H9 (cell line): ENCODE measurements at regions not wholly inside any gene's neighbourhood (a gene's known extent, or its start where the extent isn't known, plus 50 kb on each side); places are given as distances from the start of the nearest gene placed in this dataset.

ENCODE experiments used
- DNase-seq: peaks from one replicate; pipeline ENCODE4 v3.0.0-alpha.2; 2017
- H2AFZ ChIP-seq: one replicate; pipeline ENCODE4 v1.6.1; 2013; ENCODE audit warnings: mild to moderate bottlenecking, low read length, control low read depth, moderate library complexity
- H2AK5ac ChIP-seq: 2 replicates; pipeline ENCODE4 v1.6.1; 2013; ENCODE audit warnings: low read length, control low read depth, mixed read lengths; ENCODE audit not compliant: insufficient read length
- H2BK120ac ChIP-seq: one replicate; pipeline ENCODE4 v1.6.1; 2013; ENCODE audit warnings: low read depth, mild to moderate bottlenecking, low read length, control low read depth, inconsistent platforms; ENCODE audit not compliant: poor library complexity, severe bottlenecking
- H2BK12ac ChIP-seq: 2 replicates; pipeline ENCODE4 v1.6.1; 2013; ENCODE audit warnings: low read length, control low read depth, mixed read lengths, low read depth; ENCODE audit not compliant: insufficient read length
- H2BK15ac ChIP-seq: 2 replicates; pipeline ENCODE4 v1.6.1; 2013; ENCODE audit warnings: low read depth, low read length, control low read depth
- H2BK20ac ChIP-seq: one replicate; pipeline ENCODE4 v1.6.1; 2013; ENCODE audit warnings: low read depth, mild to moderate bottlenecking, low read length, control low read depth, inconsistent platforms; ENCODE audit not compliant: poor library complexity, severe bottlenecking
- H2BK5ac ChIP-seq: 2 replicates; pipeline ENCODE4 v1.6.1; 2013; ENCODE audit warnings: low read length, control low read depth, mixed read lengths; ENCODE audit not compliant: insufficient read length
- H3K14ac ChIP-seq: 2 replicates; pipeline ENCODE4 v1.6.1; 2013; ENCODE audit warnings: low read length, control low read depth; ENCODE audit not compliant: insufficient read depth
- H3K18ac ChIP-seq: 2 replicates; pipeline ENCODE4 v1.6.1; 2013; ENCODE audit warnings: low read depth, mild to moderate bottlenecking, mixed read lengths, low read length, control low read depth; ENCODE audit not compliant: insufficient read length
- H3K23ac ChIP-seq: 2 replicates; pipeline ENCODE4 v1.6.1; 2013; ENCODE audit warnings: low read length, control low read depth, mixed read lengths, low read depth; ENCODE audit not compliant: insufficient read length
- H3K23me2 ChIP-seq: 2 replicates; pipeline ENCODE4 v1.6.1; 2013; ENCODE audit warnings: low read depth, mild to moderate bottlenecking, mixed read lengths, low read length, control low read depth; ENCODE audit not compliant: insufficient read length, poor library complexity, severe bottlenecking
- H3K27ac ChIP-seq: 2 replicates; pipeline ENCODE4 v1.5.1; 2013; ENCODE audit warnings: low read length, control low read depth, mixed read lengths, low read depth; ENCODE audit not compliant: insufficient read length
- H3K27me3 ChIP-seq: 2 replicates; pipeline ENCODE4 v1.6.1; 2013; ENCODE audit warnings: low read length, control low read depth, inconsistent platforms; ENCODE audit not compliant: insufficient read depth
- H3K4ac ChIP-seq: 2 replicates; pipeline ENCODE4 v1.6.1; 2013; ENCODE audit warnings: low read depth, mild to moderate bottlenecking, control low read depth, inconsistent platforms, low read length, moderate library complexity
- H3K4me1 ChIP-seq: 2 replicates; pipeline ENCODE4 v1.6.1; 2013; ENCODE audit warnings: low read length, control low read depth, inconsistent platforms; ENCODE audit not compliant: insufficient read depth
- H3K4me2 ChIP-seq: 2 replicates; pipeline ENCODE4 v1.6.1; 2013; ENCODE audit warnings: low read length, control low read depth, mixed read lengths; ENCODE audit not compliant: insufficient read length, insufficient read depth
- H3K56ac ChIP-seq: 2 replicates; pipeline ENCODE4 v1.6.1; 2013; ENCODE audit warnings: low read depth, mild to moderate bottlenecking, mixed read lengths, low read length, control low read depth; ENCODE audit not compliant: insufficient read length
- H3K79me1 ChIP-seq: 2 replicates; pipeline ENCODE4 v1.6.1; 2013; ENCODE audit warnings: low read depth, mild to moderate bottlenecking, moderate library complexity, low read length, control low read depth, inconsistent platforms; ENCODE audit not compliant: insufficient read depth, poor library complexity, severe bottlenecking
- H3K79me2 ChIP-seq: 2 replicates; pipeline ENCODE4 v1.6.1; 2013; ENCODE audit warnings: low read length, control low read depth, inconsistent platforms; ENCODE audit not compliant: insufficient read depth
- H3K9ac ChIP-seq: 2 replicates; pipeline ENCODE4 v1.6.1; 2013; ENCODE audit warnings: low read length, control low read depth, mixed read lengths; ENCODE audit not compliant: insufficient read length; ENCODE audit errors: extremely low read depth
- H3K9me3 ChIP-seq: one replicate; pipeline ENCODE4 v1.6.1; 2013; ENCODE audit warnings: low read depth, low read length, inconsistent platforms; ENCODE audit not compliant: control insufficient read depth
- H3T11ph ChIP-seq: one replicate; pipeline ENCODE4 v1.6.1; 2013; ENCODE audit warnings: mild to moderate bottlenecking, low read length, control low read depth, inconsistent platforms
- H4K20me1 ChIP-seq: one replicate; pipeline ENCODE4 v1.6.1; 2013; ENCODE audit not compliant: control insufficient read depth, insufficient read length, insufficient read depth
- H4K5ac ChIP-seq: 2 replicates; pipeline ENCODE4 v1.6.1; 2013; ENCODE audit warnings: low read depth, mild to moderate bottlenecking, mixed read lengths, low read length, control low read depth; ENCODE audit not compliant: insufficient read length
- H4K8ac ChIP-seq: replicated peaks from 2 replicates; pipeline ENCODE4 v1.6.1; 2013; ENCODE audit warnings: low read length, control low read depth, mixed read lengths, low read depth; ENCODE audit not compliant: insufficient read length
- H4K91ac ChIP-seq: 2 replicates; pipeline ENCODE4 v1.6.1; 2013; ENCODE audit warnings: low read depth, mild to moderate bottlenecking, moderate library complexity, mixed read lengths, low read length, control low read depth; ENCODE audit not compliant: insufficient read length
- H3K27ac Mint-ChIP-seq, 3 experiments: 2 replicates in 2 of 3; 3 replicates in 1 of 3; pipeline ENCODE4 v1.8.0; 2020 to 2021; ENCODE audit warnings: mixed read lengths in 3 of 3, mild to moderate bottlenecking in 1 of 3, moderate library complexity in 1 of 3
- H3K27me3 Mint-ChIP-seq: 2 replicates; pipeline ENCODE4 v1.8.0; 2021; ENCODE audit warnings: low read depth, mild to moderate bottlenecking, moderate library complexity, mixed read lengths
- H3K36me3 Mint-ChIP-seq, 3 experiments: 2 replicates in 2 of 3; 3 replicates in 1 of 3; pipeline ENCODE4 v1.8.0; 2020 to 2021; ENCODE audit warnings: low read depth in 3 of 3, mixed read lengths in 3 of 3; ENCODE audit not compliant: insufficient read depth in 1 of 3
- H3K4me1 Mint-ChIP-seq, 2 experiments: 2 replicates each; pipeline ENCODE4 v1.8.0; 2020; ENCODE audit warnings: mixed read lengths in 2 of 2
- H3K4me3 Mint-ChIP-seq, 2 experiments: 2 replicates in 1 of 2; 3 replicates in 1 of 2; pipeline ENCODE4 v1.8.0; 2020 to 2021; ENCODE audit warnings: mild to moderate bottlenecking in 2 of 2, mixed read lengths in 2 of 2, moderate library complexity in 1 of 2
- H3K9me3 Mint-ChIP-seq, 2 experiments: 2 replicates in 1 of 2; 3 replicates in 1 of 2; pipeline ENCODE4 v1.8.0; 2020; ENCODE audit warnings: mild to moderate bottlenecking in 2 of 2, mixed read lengths in 2 of 2, moderate library complexity in 1 of 2
- CTCF ChIP-seq: fragments of 200-600 bp; sonication (generic); conservative IDR thresholded peaks from 3 replicates; pipeline ENCODE4 v1.8.0; 2021; ENCODE audit warnings: antibody characterized with exemption, mild to moderate bottlenecking
- WGBS: extraction: QIAGEN DNeasy Blood & Tissue Kit; methylation state at CpG from one replicate; pipeline ENCODE4 v1.1.7; 2013; ENCODE audit warnings: missing lambda C conversion rate, low lambda C conversion rate, mixed read lengths; ENCODE audit not compliant: insufficient read length; ENCODE audit errors: extremely low coverage; 5-methylcytosine and 5-hydroxymethylcytosine counted together

- no peak overlapping the region for H3K27ac Mint-ChIP-seq
- Histone ChIP-seq H3K14ac (no peak overlapping the region), H4K8ac (no peak overlapping the region), H2BK120ac (no peak overlapping the region), H3K23ac (no peak overlapping the region), H3K4ac (no peak overlapping the region), H4K20me1 (no peaks in the 10 kb centered on the region), H3K9me3 (no peaks in the 10 kb centered on the region), H3K18ac (no peak overlapping the region), H2BK20ac (no peak overlapping the region), H3K4me1 (no peaks in the 10 kb centered on the region), H4K91ac (no peak overlapping the region), H2BK5ac (no peak overlapping the region), H3K23me2 (no peaks in the 10 kb centered on the region), H3T11ph (no peak overlapping the region), H3K27ac (no peak overlapping the region), H2BK12ac (no peak overlapping the region), H2BK15ac (no peak overlapping the region), H3K9ac (no peak overlapping the region), H2AK5ac (no peak overlapping the region), H3K79me2 (no peaks in the 10 kb centered on the region), H3K4me2 (no peak overlapping the region), H2AFZ (no peak overlapping the region), H3K27me3 (no peaks in the 10 kb centered on the region), H4K5ac (no peak overlapping the region), H3K79me1 (no peaks in the 10 kb centered on the region), H3K56ac (no peak overlapping the region)
- H3K9me3 Mint-ChIP-seq = no peaks in the 10 kb centered on the region
- H3K4me1 Mint-ChIP-seq = peaks cover 2 to 3% of the 10 kb centered on the region in 2 experiments; a peak in 2 of 4 replicates
- WGBS = no CpG with 5 or more reads among the region's 1 CpG
- H3K27me3 Mint-ChIP-seq = no peaks in the 10 kb centered on the region
- no peaks in the 10 kb centered on the region for H3K36me3 Mint-ChIP-seq
- DNase-seq = no peak
- TF ChIP-seq CTCF = no peak
- H3K4me3 Mint-ChIP-seq = no peak overlapping the region
Measured at GRCh38 chr5:98581112-98581997, 192.1 kb upstream of the RGMB start.
